Left lung (tissue), 4 donors: ENCODE measurements at regions not wholly inside any gene's neighbourhood (a gene's known extent, or its start where the extent isn't known, plus 50 kb on each side); places are given as distances from the start of the nearest gene placed in this dataset.
"Not testable (repeated sequence)": the region's sequence is repeated elsewhere in the genome, so short reads cannot be mapped to it uniquely, and the experiment has no call there.

Experiments used
- ATAC-seq: fragments of 200-7000 bp; cut with Tn5 transposase; one replicate; pipeline ENCODE4 v1.9.1; 2020; ENCODE audit warnings: moderate library complexity
- DNase-seq, 4 donors: peaks; one replicate each; pipeline ENCODE4 v3.0.0-alpha.2; 2013 to 2020
- H3K27ac ChIP-seq, 2 donors: fragments of 200-600 bp; sonication (generic) in 1 of 2; one replicate each; pipeline versions ENCODE4 v1.5.0 to v1.8.0; 2020 to 2021
- H3K27me3 ChIP-seq, 2 donors: fragments of 200-600 bp; sonication (generic) in 1 of 2; one replicate each; pipeline versions ENCODE4 v1.5.0 to v1.8.0; 2020 to 2021
- H3K36me3 ChIP-seq, 2 donors: fragments of 200-600 bp; sonication (generic) in 1 of 2; one replicate each; pipeline versions ENCODE4 v1.5.0 to v1.8.0; 2020 to 2021
- H3K4me1 ChIP-seq, 2 donors: fragments of 200-600 bp; one replicate each; pipeline ENCODE4 v1.8.0; 2021
- H3K4me3 ChIP-seq, 2 donors: fragments of 200-600 bp; sonication (generic) in 1 of 2; one replicate each; pipeline versions ENCODE4 v1.5.0 to v1.8.0; 2020 to 2021; ENCODE audit warnings: mild to moderate bottlenecking in 1 of 2
- H3K9me3 ChIP-seq, 2 donors: fragments of 200-600 bp; sonication (generic) in 1 of 2; one replicate each; pipeline versions ENCODE4 v1.5.0 to v1.8.0; 2020 to 2021
- CTCF ChIP-seq, 2 donors: fragments of 200-600 bp; sonication (generic) in 1 of 2; IDR thresholded peaks; one replicate each; pipeline versions ENCODE4 v1.5.0 to v1.8.0; 2021; ENCODE audit warnings: antibody characterized with exemption in 2 of 2
- intact Hi-C, 2 donors: fragments of 100-400 bp; cut with DNase I; formaldehyde crosslinking; loops; one replicate each; pipeline versions ENCODE4 v1.11.2 to v1.14.2; 2022
- donor health status: DM: no; HTN: yes; CAD: no.
- donor health status: DM: no; HTN: no; CAD: no.

GRCh38 chr12:124213666-124214347, 81.1 kb upstream of the RFLNA start:
- Histone ChIP-seq H3K27ac (no peak overlapping the region), H3K27me3 (no peaks in the 10 kb centered on the region), H3K9me3 (peaks cover 0 to 22% of the 10 kb centered on the region in 2 donors), H3K4me3 (no peak overlapping the region), H3K36me3 (no peaks in the 10 kb centered on the region), H3K4me1 (no peaks in the 10 kb centered on the region)
- no peak for TF ChIP-seq CTCF (IDR thresholded peaks at IDR 0.05)
- DNase-seq, result peak in 1 of 4 donors; percentile 5
- no peak for ATAC-seq
- intact Hi-C loops, result no loop called here

GRCh38 chr12:124214574-124214973, 80.3 kb upstream of the RFLNA start:
- ATAC-seq, result no peak
- DNase-seq, result no peak
- intact Hi-C loops, result no loop called here
- no peak overlapping the region for H3K27ac ChIP-seq
- no peak for TF ChIP-seq CTCF (IDR thresholded peaks at IDR 0.05)
- H3K4me1 ChIP-seq, result no peaks in the 10 kb centered on the region
- no peaks in the 10 kb centered on the region for H3K27me3 ChIP-seq
- H3K9me3 ChIP-seq, result peaks cover 0 to 22% of the 10 kb centered on the region in 2 donors
- no peaks in the 10 kb centered on the region for H3K36me3 ChIP-seq
- H3K4me3 ChIP-seq, result no peak overlapping the region

GRCh38 chr12:124216966-124217365, 77.9 kb upstream of the RFLNA start:
- TF ChIP-seq CTCF (IDR thresholded peaks at IDR 0.05), result no peak
- ATAC-seq (no peak), DNase-seq (no peak)
- H3K4me1 ChIP-seq, result no peaks in the 10 kb centered on the region
- no peak overlapping the region for H3K4me3 ChIP-seq
- no peak overlapping the region for H3K27ac ChIP-seq
- intact Hi-C loops, result no loop called here
- H3K36me3 ChIP-seq, result no peaks in the 10 kb centered on the region
- H3K27me3 ChIP-seq, result no peaks in the 10 kb centered on the region
- peaks cover 0 to 25% of the 10 kb centered on the region in 2 donors for H3K9me3 ChIP-seq

- intact Hi-C loops, result no loop called here
- ATAC-seq (peak; percentile 48), DNase-seq (no peak)
- Histone ChIP-seq H3K4me3 (no peak overlapping the region), H3K4me1 (no peaks in the 10 kb centered on the region), H3K27me3 (no peaks in the 10 kb centered on the region), H3K9me3 (peaks cover 0 to 25% of the 10 kb centered on the region in 2 donors), H3K36me3 (no peaks in the 10 kb centered on the region), H3K27ac (no peak overlapping the region)
- TF ChIP-seq CTCF (IDR thresholded peaks at IDR 0.05), result no peak
These were observed 77.2 kb upstream of the RFLNA start for GRCh38 chr12:124217508-124218242.

- H3K4me3 ChIP-seq, result no peak overlapping the region
- ATAC-seq, result no peak
- H3K36me3 ChIP-seq, result no peaks in the 10 kb centered on the region
- no peaks in the 10 kb centered on the region for H3K4me1 ChIP-seq
- H3K9me3 ChIP-seq, result peaks cover 0 to 25% of the 10 kb centered on the region in 2 donors
- no peak for TF ChIP-seq CTCF (IDR thresholded peaks at IDR 0.05)
- no peak overlapping the region for H3K27ac ChIP-seq
- no peak for DNase-seq
- intact Hi-C loops, result no loop called here
- H3K27me3 ChIP-seq, result no peaks in the 10 kb centered on the region
These were observed 76.7 kb upstream of the RFLNA start for GRCh38 chr12:124218243-124218560.

GRCh38 chr12:124218650-124219049, 76.2 kb upstream of the RFLNA start:
- H3K27ac ChIP-seq, ATAC-seq: not testable (repeated sequence)
- peaks cover 0 to 24% of the 10 kb centered on the region in 2 donors for H3K9me3 ChIP-seq

More at GRCh38 chr12:124218650-124219049, 76.2 kb upstream of the RFLNA start:
- DNase-seq, H3K27me3 ChIP-seq, H3K4me3 ChIP-seq, H3K36me3 ChIP-seq, H3K4me1 ChIP-seq, intact Hi-C loops: not testable (repeated sequence)
